HG02938 (cell line): ENCODE measurements at regions not wholly inside any gene's neighbourhood (a gene's known extent, or its start where the extent isn't known, plus 50 kb on each side); places are given as distances from the start of the nearest gene placed in this dataset.
"Not testable (repeated sequence)": the region's sequence is repeated elsewhere in the genome, so short reads cannot be mapped to it uniquely, and the experiment has no call there.

Experiments used
- ATAC-seq: cut with Tn5 transposase; IDR thresholded peaks from one replicate; pipeline ENCODE4 v1.9.1; 2021; ENCODE audit warnings: mild to moderate bottlenecking, moderate library complexity; ENCODE audit not compliant: unreplicated experiment

GRCh38 chr12:126212824-126213223 lies 1147.6 kb downstream of the AACS start:
- no peak for ATAC-seq

GRCh38 chr12:126218697-126219096 lies 1153.5 kb downstream of the AACS start:
- no peak for ATAC-seq

- no peak for ATAC-seq
Observed at GRCh38 chr12:126219139-126219538, 1153.9 kb downstream of the AACS start.

GRCh38 chr12:126219654-126220279 lies 1154.5 kb downstream of the AACS start:
- no peak for ATAC-seq

GRCh38 chr12:126224032-126224431 lies 1158.8 kb downstream of the AACS start:
- no peak for ATAC-seq

- no peak for ATAC-seq
Observed at GRCh38 chr12:126228936-126229335, 1163.7 kb downstream of the AACS start.

- no peak for ATAC-seq
Observed at GRCh38 chr12:126232711-126233110, 1167.5 kb downstream of the AACS start.

GRCh38 chr12:126233625-126234024 lies 1168.4 kb downstream of the AACS start:
- no peak for ATAC-seq

GRCh38 chr12:126243814-126244440 lies 1178.7 kb downstream of the AACS start:
- no peak for ATAC-seq

GRCh38 chr12:126247936-126248335 lies 1182.7 kb downstream of the AACS start:
- ATAC-seq, result no peak

- no peak for ATAC-seq
Observed at GRCh38 chr12:126248871-126249403, 1183.7 kb downstream of the AACS start.

GRCh38 chr12:126258190-126258589 lies 1193.0 kb downstream of the AACS start:
- no peak for ATAC-seq

GRCh38 chr12:126262829-126263228 lies 1197.6 kb downstream of the AACS start:
- no peak for ATAC-seq

GRCh38 chr12:126268222-126268621 lies 1203.0 kb downstream of the AACS start:
- no peak for ATAC-seq

GRCh38 chr12:126271159-126271558 lies 1205.9 kb downstream of the AACS start:
- ATAC-seq, result no peak

GRCh38 chr12:126282691-126283090 lies 1217.5 kb downstream of the AACS start:
- ATAC-seq, result no peak

GRCh38 chr12:126286203-126286602 lies 1221.0 kb downstream of the AACS start:
- ATAC-seq, result no peak

- no peak for ATAC-seq
Observed at GRCh38 chr12:126290456-126290855, 1225.2 kb downstream of the AACS start.

- ATAC-seq, result not testable (repeated sequence)
Observed at GRCh38 chr12:126291987-126292386, 1226.8 kb downstream of the AACS start.

GRCh38 chr12:126295652-126296051 lies 1230.4 kb downstream of the AACS start:
- ATAC-seq, result no peak

- no peak for ATAC-seq
Observed at GRCh38 chr12:126309278-126309677, 1244.0 kb downstream of the AACS start.

- ATAC-seq, result no peak
Observed at GRCh38 chr12:126312457-126312856, 1247.2 kb downstream of the AACS start.

GRCh38 chr12:126316411-126316810 lies 1251.2 kb downstream of the AACS start:
- ATAC-seq, result no peak
